Mammary epithelial cell (primary cell): ENCODE measurements at regions not wholly inside any gene's neighbourhood (a gene's known extent, or its start where the extent isn't known, plus 50 kb on each side); places are given as distances from the start of the nearest gene placed in this dataset.
"Not testable (repeated sequence)": the region's sequence is repeated elsewhere in the genome, so short reads cannot be mapped to it uniquely, and the experiment has no call there.

Experiments
- EZH2 ChIP-seq: IDR thresholded peaks from 2 replicates; pipeline ENCODE4 v1.6.1; 2012; ENCODE audit warnings: low read length, inconsistent platforms, borderline replicate concordance
- TF ChIP-seq, protein P1 (sequence below), 2 donors: IDR thresholded peaks in 1 of 2; conservative IDR thresholded peaks in 1 of 2; 2 replicates each; pipeline ENCODE4 v1.5.1; 2011 to 2012; ENCODE audit warnings: inconsistent platforms in 2 of 2, low read length in 2 of 2, mild to moderate bottlenecking in 2 of 2, control low read depth in 1 of 2, low read depth in 1 of 2; ENCODE audit not compliant: insufficient read depth in 1 of 2; ENCODE audit errors: extremely low read depth in 1 of 2

DNA sequence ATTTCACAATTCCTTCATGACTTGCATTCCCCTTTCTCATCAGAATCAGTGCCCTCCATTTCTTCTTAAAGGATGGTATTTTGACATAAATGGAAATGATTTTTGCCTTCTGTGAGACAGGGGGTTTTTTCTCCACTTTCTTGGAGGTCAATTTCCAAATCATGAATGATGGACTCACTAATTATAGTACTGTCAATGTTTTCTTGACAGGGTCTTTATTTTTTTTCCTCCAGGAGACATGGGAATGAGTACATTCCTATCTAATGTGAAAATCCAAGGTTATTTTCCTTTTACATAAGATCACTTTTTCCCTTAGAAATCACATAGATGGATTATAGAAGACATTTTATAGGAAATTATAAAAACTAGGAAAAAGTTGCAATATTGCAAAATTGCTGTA is 141.7 kb downstream of the SPATA31A6 start:
- not testable (repeated sequence) for TF ChIP-seq EZH2
- TF ChIP-seq, protein P1, sequence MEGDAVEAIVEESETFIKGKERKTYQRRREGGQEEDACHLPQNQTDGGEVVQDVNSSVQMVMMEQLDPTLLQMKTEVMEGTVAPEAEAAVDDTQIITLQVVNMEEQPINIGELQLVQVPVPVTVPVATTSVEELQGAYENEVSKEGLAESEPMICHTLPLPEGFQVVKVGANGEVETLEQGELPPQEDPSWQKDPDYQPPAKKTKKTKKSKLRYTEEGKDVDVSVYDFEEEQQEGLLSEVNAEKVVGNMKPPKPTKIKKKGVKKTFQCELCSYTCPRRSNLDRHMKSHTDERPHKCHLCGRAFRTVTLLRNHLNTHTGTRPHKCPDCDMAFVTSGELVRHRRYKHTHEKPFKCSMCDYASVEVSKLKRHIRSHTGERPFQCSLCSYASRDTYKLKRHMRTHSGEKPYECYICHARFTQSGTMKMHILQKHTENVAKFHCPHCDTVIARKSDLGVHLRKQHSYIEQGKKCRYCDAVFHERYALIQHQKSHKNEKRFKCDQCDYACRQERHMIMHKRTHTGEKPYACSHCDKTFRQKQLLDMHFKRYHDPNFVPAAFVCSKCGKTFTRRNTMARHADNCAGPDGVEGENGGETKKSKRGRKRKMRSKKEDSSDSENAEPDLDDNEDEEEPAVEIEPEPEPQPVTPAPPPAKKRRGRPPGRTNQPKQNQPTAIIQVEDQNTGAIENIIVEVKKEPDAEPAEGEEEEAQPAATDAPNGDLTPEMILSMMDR (conservative IDR thresholded peaks at IDR 0.05 in 1 of 2, IDR thresholded peaks at IDR 0.05 in 1 of 2; ENCODE audit: extremely low read depth in 1 of 2, insufficient read depth in 1 of 2, low read depth in 1 of 2, low read length in 2 of 2) = not testable (repeated sequence)
